ENCODE measurements at regions not wholly inside any gene's neighbourhood (a gene's known extent, or its start where the extent isn't known, plus 50 kb on each side); places are given as distances from the start of the nearest gene placed in this dataset.
"Not testable (repeated sequence)": the region's sequence is repeated elsewhere in the genome, so short reads cannot be mapped to it uniquely, and the experiment has no call there.

DNA sequence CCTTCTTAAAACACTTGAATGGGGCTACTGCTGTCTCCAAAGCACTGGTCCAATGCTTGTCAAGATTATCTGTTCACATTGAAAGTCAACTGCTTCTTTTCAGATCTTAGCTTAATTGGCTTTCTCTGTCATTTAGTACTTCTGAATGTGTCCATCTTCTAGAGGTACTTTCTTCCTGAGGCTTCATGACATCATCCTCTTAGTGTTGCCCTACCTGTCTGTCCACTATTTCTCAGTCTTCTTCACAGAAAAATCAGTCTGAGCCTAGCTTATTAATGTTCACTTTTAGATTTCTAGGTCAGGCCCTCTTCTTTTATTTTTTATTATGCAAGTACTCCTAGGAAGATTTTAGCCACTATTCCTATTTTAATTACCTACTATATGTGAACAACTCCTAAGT, 899.9 kb downstream of the DTWD2 start:
- no peak for TF ChIP-seq POLR2A (IDR thresholded peaks at IDR 0.05)
- TF ChIP-seq POLR2AphosphoS5 (IDR thresholded peaks at IDR 0.05), result no peak
- Histone ChIP-seq H3K27me3 (replicated peaks; ENCODE audit: insufficient read depth) (no peaks in the 10 kb centered on the region), H3K4me3 (no peak overlapping the region), H3K9me3 (no peaks in the 10 kb centered on the region), H3K36me3 (no peaks in the 10 kb centered on the region), H3K4me1 (replicated peaks) (no peaks in the 10 kb centered on the region), H3K27ac (no peak overlapping the region)
- no peak for DNase-seq (ENCODE audit: low spot score)
- intact Hi-C loops (cut with DNase I), result no loop called here

DNA sequence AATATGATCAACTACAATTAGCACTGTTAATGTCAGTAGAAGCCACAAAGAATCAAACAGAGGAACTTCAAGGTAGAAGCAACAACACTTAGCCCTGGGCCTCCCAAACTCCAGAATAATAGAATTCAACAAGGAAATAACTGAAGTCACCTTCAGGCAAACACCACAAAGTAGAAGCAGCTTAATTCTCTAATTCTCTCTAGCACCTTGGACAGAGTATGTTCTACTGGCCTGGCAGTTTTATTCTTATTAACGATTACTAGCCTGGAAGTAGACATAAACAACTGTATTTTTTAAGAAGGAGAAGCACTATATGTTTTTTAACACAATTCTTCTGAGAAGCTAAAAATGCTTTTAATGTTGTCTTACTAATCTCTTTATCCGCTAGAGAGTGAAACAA, 911.9 kb downstream of the DTWD2 start:
- Histone ChIP-seq H3K4me3 (no peak overlapping the region), H3K27ac (no peak overlapping the region), H3K27me3 (replicated peaks; ENCODE audit: insufficient read depth) (no peaks in the 10 kb centered on the region), H3K4me1 (replicated peaks) (no peaks in the 10 kb centered on the region), H3K36me3 (no peaks in the 10 kb centered on the region), H3K9me3 (no peaks in the 10 kb centered on the region)
- no peak for DNase-seq (ENCODE audit: low spot score)
- TF ChIP-seq POLR2A (IDR thresholded peaks at IDR 0.05) (no peak), POLR2AphosphoS5 (IDR thresholded peaks at IDR 0.05) (no peak)
- TF ChIP-seq, protein P1, sequence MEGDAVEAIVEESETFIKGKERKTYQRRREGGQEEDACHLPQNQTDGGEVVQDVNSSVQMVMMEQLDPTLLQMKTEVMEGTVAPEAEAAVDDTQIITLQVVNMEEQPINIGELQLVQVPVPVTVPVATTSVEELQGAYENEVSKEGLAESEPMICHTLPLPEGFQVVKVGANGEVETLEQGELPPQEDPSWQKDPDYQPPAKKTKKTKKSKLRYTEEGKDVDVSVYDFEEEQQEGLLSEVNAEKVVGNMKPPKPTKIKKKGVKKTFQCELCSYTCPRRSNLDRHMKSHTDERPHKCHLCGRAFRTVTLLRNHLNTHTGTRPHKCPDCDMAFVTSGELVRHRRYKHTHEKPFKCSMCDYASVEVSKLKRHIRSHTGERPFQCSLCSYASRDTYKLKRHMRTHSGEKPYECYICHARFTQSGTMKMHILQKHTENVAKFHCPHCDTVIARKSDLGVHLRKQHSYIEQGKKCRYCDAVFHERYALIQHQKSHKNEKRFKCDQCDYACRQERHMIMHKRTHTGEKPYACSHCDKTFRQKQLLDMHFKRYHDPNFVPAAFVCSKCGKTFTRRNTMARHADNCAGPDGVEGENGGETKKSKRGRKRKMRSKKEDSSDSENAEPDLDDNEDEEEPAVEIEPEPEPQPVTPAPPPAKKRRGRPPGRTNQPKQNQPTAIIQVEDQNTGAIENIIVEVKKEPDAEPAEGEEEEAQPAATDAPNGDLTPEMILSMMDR (IDR thresholded peaks at IDR 0.05), result no peak
- intact Hi-C loops (cut with DNase I), result no loop called here
- 55% methylated on average over 2 of the region's 2 CpGs for WGBS

DNA sequence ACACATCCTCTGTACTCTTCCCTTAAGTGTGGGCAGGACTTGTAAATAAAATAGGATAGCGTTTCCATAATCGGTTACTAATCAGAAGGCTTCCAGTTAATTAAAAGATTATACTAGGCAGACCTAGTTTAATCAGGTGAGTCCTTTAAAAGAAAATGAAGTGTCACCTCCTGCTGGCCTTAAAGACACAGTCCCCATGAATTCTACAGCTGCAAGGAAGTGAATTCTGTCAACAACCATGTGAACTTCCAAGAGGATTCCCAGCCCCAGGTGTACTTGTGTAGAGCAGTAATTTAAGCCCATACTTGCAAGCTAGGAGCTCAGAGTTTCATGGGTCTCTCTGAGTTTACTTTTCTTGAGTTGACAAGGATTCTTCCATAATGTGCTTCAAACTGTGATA, 918.3 kb downstream of the DTWD2 start:
- Histone ChIP-seq H3K27me3 (replicated peaks; ENCODE audit: insufficient read depth) (no peaks in the 10 kb centered on the region), H3K36me3 (no peaks in the 10 kb centered on the region), H3K9me3 (no peaks in the 10 kb centered on the region), H3K27ac (no peak overlapping the region), H3K4me3 (no peak overlapping the region), H3K4me1 (replicated peaks) (no peaks in the 10 kb centered on the region)
- intact Hi-C loops (cut with DNase I), result no loop called here
- TF ChIP-seq POLR2AphosphoS5 (IDR thresholded peaks at IDR 0.05) (no peak), POLR2A (IDR thresholded peaks at IDR 0.05) (no peak)
- TF ChIP-seq, protein P1 (IDR thresholded peaks at IDR 0.05), result no peak
- 90% methylated on average over 2 of the region's 2 CpGs for WGBS
- DNase-seq (ENCODE audit: low spot score), result no peak

DNA sequence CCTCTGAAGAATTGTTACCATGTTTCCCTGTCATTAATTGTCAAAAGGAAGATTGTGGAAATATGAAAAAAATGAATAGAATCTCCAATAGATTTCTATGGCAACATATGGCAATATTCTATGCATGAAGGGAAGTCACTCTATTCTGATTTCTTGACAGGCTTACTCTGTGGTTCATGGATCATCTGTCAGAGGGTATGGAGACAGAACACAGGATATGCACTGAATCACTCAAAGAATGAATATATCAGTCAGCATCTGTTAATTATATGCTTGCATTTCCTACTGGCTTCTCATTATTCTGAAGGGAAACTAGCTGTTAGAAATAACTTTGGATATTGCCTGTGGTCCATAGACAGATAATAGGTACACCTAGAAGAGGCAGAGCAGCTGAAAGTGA, 918.9 kb downstream of the DTWD2 start:
- Histone ChIP-seq H3K4me1 (replicated peaks) (no peaks in the 10 kb centered on the region), H3K36me3 (no peaks in the 10 kb centered on the region), H3K9me3 (no peaks in the 10 kb centered on the region), H3K4me3 (no peak overlapping the region), H3K27ac (no peak overlapping the region), H3K27me3 (replicated peaks; ENCODE audit: insufficient read depth) (no peaks in the 10 kb centered on the region)
- no peak for DNase-seq (ENCODE audit: low spot score)
- intact Hi-C loops (cut with DNase I), result no loop called here
- no peak for TF ChIP-seq POLR2AphosphoS5 (IDR thresholded peaks at IDR 0.05)
- TF ChIP-seq, protein P1 (IDR thresholded peaks at IDR 0.05), result no peak
- no peak for TF ChIP-seq POLR2A (IDR thresholded peaks at IDR 0.05)

DNA sequence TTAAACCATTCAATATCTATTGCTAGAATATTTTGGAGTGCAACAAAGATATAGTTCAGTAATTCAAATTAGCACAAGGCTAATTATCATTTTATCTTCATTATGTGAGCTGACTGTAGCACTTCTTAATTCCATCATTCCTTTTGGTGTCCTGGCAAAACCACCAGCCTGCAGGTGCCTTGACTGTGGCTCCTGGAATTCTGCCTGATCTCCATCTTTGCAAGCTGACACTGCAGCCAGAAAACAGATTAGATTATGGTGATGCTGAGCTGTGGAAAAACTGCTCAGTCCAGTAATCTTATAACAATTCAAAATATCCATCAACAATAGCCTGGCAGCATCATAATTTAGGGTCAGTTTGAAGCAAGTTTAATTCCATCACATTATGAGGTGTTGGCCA, 919.5 kb downstream of the DTWD2 start:
- intact Hi-C loops (cut with DNase I), result no loop called here
- Histone ChIP-seq H3K27me3 (replicated peaks; ENCODE audit: insufficient read depth) (no peaks in the 10 kb centered on the region), H3K27ac (no peak overlapping the region), H3K4me1 (replicated peaks) (no peaks in the 10 kb centered on the region), H3K4me3 (no peak overlapping the region), H3K36me3 (no peaks in the 10 kb centered on the region), H3K9me3 (no peaks in the 10 kb centered on the region)
- no peak for DNase-seq (ENCODE audit: low spot score)
- TF ChIP-seq POLR2A (IDR thresholded peaks at IDR 0.05), result no peak
- TF ChIP-seq POLR2AphosphoS5 (IDR thresholded peaks at IDR 0.05), result no peak
- TF ChIP-seq, protein P1 (IDR thresholded peaks at IDR 0.05), result no peak

DNA sequence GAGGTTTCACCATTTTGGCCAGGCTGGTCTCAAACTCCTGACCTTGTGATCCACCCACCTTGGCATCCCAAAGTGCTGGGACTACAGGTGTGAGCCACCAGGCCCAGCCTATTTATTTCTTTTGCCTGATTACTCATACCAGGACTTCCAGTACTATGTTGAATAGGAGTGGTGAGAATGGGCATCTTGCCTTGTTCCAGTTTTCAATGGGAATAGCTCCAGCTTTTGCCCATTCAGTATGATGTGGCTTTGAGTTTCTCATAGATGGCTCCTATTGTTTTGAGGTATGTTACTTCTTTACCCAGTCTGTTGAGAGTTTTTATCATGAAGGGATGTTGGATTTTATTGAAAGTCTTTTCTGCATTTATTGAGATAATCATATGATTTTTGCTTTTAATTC, 924.5 kb downstream of the DTWD2 start:
- H3K4me1 ChIP-seq (replicated peaks); H3K27me3 ChIP-seq (replicated peaks; ENCODE audit: insufficient read depth); H3K4me3 ChIP-seq; H3K9me3 ChIP-seq; H3K36me3 ChIP-seq; intact Hi-C loops (cut with DNase I); DNase-seq (ENCODE audit: low spot score); H3K27ac ChIP-seq: not testable (repeated sequence)
